ENCODE measurements at regions not wholly inside any gene's neighbourhood (a gene's known extent, or its start where the extent isn't known, plus 50 kb on each side); places are given as distances from the start of the nearest gene placed in this dataset.

DNA sequence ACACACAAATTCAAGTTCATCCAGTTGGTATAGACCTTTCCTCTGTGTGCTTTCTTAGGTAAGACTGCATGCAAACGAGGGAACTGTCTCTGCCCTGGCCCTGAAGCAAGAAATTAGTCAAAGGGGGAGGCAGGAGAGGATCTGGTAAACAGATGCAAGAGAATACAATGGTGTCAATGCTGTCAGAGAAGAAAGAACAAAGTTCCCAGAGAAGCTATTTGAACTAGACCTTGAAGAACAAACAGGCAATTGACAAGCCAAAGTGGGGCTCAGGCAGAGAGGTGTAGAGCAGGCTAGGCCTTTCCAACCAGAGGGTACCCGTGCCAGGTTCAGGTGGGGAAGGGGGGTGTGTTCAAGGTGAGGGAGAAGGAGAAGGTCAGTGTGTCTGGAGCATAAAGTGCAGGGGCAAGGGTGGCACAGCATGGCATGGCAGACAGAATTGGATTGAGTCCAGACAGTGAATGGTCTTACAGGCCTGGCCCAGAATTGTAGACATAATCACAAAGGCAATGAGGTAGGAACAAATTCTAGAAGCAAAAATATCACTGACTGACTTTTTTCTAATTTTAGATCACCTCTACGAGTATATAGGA, 95.0 kb upstream of the STARD13 start:
- no peak overlapping the region for H2BK5ac ChIP-seq (ENCODE audit: insufficient read length, low read length)
- peak overlapping the region in 2 of 3 experiments; percentile 36 to 92; a peak in 2 of 7 replicates for H3K27ac Mint-ChIP-seq

More for the DNA sequence above, 95.0 kb upstream of the STARD13 start:
- Histone ChIP-seq H3K79me2 (ENCODE audit: insufficient read depth, low read length) (no peaks in the 10 kb centered on the region), H3K56ac (ENCODE audit: insufficient read length, low read depth, low read length) (no peak overlapping the region), H2AK5ac (ENCODE audit: insufficient read length, low read length) (no peak overlapping the region), H3K4me1 (ENCODE audit: insufficient read depth, low read length) (no peaks in the 10 kb centered on the region; the same call in 1 of the 2 replicates), H4K5ac (ENCODE audit: insufficient read length, low read depth, low read length) (no peak overlapping the region), H2BK12ac (ENCODE audit: insufficient read length, low read depth, low read length) (no peak overlapping the region), H3K9me3 (ENCODE audit: control insufficient read depth, low read depth, low read length) (no peaks in the 10 kb centered on the region), H2BK120ac (ENCODE audit: low read depth, low read length, poor library complexity, severe bottlenecking) (no peak overlapping the region), H3K4ac (ENCODE audit: low read depth, low read length) (no peak overlapping the region), H3K23ac (ENCODE audit: insufficient read length, low read depth, low read length) (no peak overlapping the region), H4K91ac (ENCODE audit: insufficient read length, low read depth, low read length) (no peak overlapping the region), H3K18ac (ENCODE audit: insufficient read length, low read depth, low read length) (no peak overlapping the region), H3K79me1 (ENCODE audit: insufficient read depth, low read depth, low read length, poor library complexity, severe bottlenecking) (no peaks in the 10 kb centered on the region), H4K20me1 (ENCODE audit: control insufficient read depth, insufficient read depth, insufficient read length) (no peaks in the 10 kb centered on the region), H3K14ac (ENCODE audit: insufficient read depth, low read length) (0 out of 2 replicates have a peak overlapping the region, but pooled peaks have one; percentile 25), H2BK20ac (ENCODE audit: low read depth, low read length, poor library complexity, severe bottlenecking) (no peak overlapping the region), H4K8ac (replicated peaks; ENCODE audit: insufficient read length, low read depth, low read length) (no peak overlapping the region), H3K9ac (ENCODE audit: extremely low read depth, insufficient read length, low read length) (no peak overlapping the region), H3T11ph (ENCODE audit: low read length) (no peak overlapping the region), H3K23me2 (ENCODE audit: insufficient read length, low read depth, low read length, poor library complexity, severe bottlenecking) (no peaks in the 10 kb centered on the region), H3K27ac (ENCODE audit: insufficient read length, low read depth, low read length) (no peak overlapping the region), H2BK15ac (ENCODE audit: low read depth, low read length) (no peak overlapping the region), H3K4me2 (ENCODE audit: insufficient read depth, insufficient read length, low read length) (no peak overlapping the region), H2AFZ (ENCODE audit: low read length) (no peak overlapping the region), H3K27me3 (ENCODE audit: insufficient read depth, low read length) (no peaks in the 10 kb centered on the region)
- no peak for DNase-seq
- no peaks in the 10 kb centered on the region for H3K27me3 Mint-ChIP-seq (ENCODE audit: low read depth)
- peaks cover 20% of the 10 kb centered on the region in 2 experiments for H3K4me1 Mint-ChIP-seq
- H3K4me3 Mint-ChIP-seq: no peak overlapping the region
- no peaks in the 10 kb centered on the region for H3K36me3 Mint-ChIP-seq (ENCODE audit: insufficient read depth in 1 of 3, low read depth in 3 of 3)
- no peaks in the 10 kb centered on the region; a peak in 1 of 5 replicates for H3K9me3 Mint-ChIP-seq
- TF ChIP-seq CTCF (conservative IDR thresholded peaks at IDR 0.05): no peak
- no CpG with 5 or more reads among the region's 3 CpGs for WGBS (ENCODE audit: extremely low coverage, insufficient read length, low lambda C conversion rate)
